H1 (cell line): ENCODE measurements at regions not wholly inside any gene's neighbourhood (a gene's known extent, or its start where the extent isn't known, plus 50 kb on each side); places are given as distances from the start of the nearest gene placed in this dataset.

Experiments
- CTCF ChIA-PET: fragments of 300-600 bp; sonication (Branson Sonifier 250); formaldehyde crosslinking; loops from one replicate; lab custom pipeline; 2021; ENCODE audit not compliant: partially characterized antibody; lab: Charles Lee
- POLR2A ChIA-PET: fragments of 300-600 bp; sonication (Branson Sonifier 250); formaldehyde crosslinking; loops from one replicate; lab custom pipeline; 2021; ENCODE audit warnings: inconsistent platforms; ENCODE audit not compliant: partially characterized antibody; lab: Charles Lee
- DNase-seq, 2 experiments: peaks; one replicate each; pipeline versions ENCODE4 v3.0.0 to v3.0.0-alpha.2; 2010 to 2022; ENCODE audit warnings: low spot score in 2 of 2, low read depth in 1 of 2, mixed read lengths in 1 of 2
- FAIRE-seq: peaks from 2 replicates; lab custom pipeline; 2011; peaks lifted over from hg19 to GRCh38; lab: Jason Lieb, UNC
- H2AFZ ChIP-seq: 2 replicates; pipeline ENCODE4 v1.8.1; 2012; ENCODE audit warnings: low read length, inconsistent platforms
- H2AK5ac ChIP-seq: 2 replicates; pipeline ENCODE4 v1.6.1; 2013; ENCODE audit warnings: low read depth, low read length
- H2BK120ac ChIP-seq: replicated peaks from 2 replicates; pipeline ENCODE3; 2013; ENCODE audit warnings: low read depth, low read length, inconsistent platforms
- H2BK12ac ChIP-seq: 2 replicates; pipeline ENCODE4 v1.6.1; 2013; ENCODE audit warnings: low read depth, low read length
- H2BK15ac ChIP-seq: 2 replicates; pipeline ENCODE4 v1.6.1; 2013; ENCODE audit warnings: low read length
- H2BK20ac ChIP-seq: 2 replicates; pipeline ENCODE4 v1.6.1; 2013; ENCODE audit warnings: low read length
- H2BK5ac ChIP-seq: 2 replicates; pipeline ENCODE4 v1.6.1; 2013; ENCODE audit warnings: low read depth, low read length
- H3K14ac ChIP-seq: 2 replicates; pipeline ENCODE4 v1.6.1; 2013; ENCODE audit warnings: inconsistent platforms; ENCODE audit not compliant: insufficient read length
- H3K18ac ChIP-seq: 2 replicates; pipeline ENCODE4 v1.6.1; 2013; ENCODE audit warnings: low read length; ENCODE audit errors: extremely low read depth
- H3K23ac ChIP-seq: 2 replicates; pipeline ENCODE4 v1.6.1; 2013; ENCODE audit warnings: inconsistent platforms; ENCODE audit not compliant: insufficient read length
- H3K23me2 ChIP-seq: 2 replicates; pipeline ENCODE4 v1.6.1; 2013; ENCODE audit warnings: low read depth, low read length
- H3K27ac ChIP-seq: 2 replicates; pipeline ENCODE4 v1.6.1; 2011; ENCODE audit warnings: low read depth, low read length, inconsistent platforms
- H3K27me3 ChIP-seq, 4 experiments: replicated peaks in 1 of 4; 1 replicate in 1 of 4; 2 replicates in 3 of 4; pipeline versions ENCODE4 v1.6.1 to v1.8.1; 2011 to 2013; ENCODE audit warnings: low read length in 3 of 4, mild to moderate bottlenecking in 3 of 4, inconsistent platforms in 2 of 4, mixed read lengths in 2 of 4, moderate library complexity in 1 of 4; ENCODE audit not compliant: control insufficient read depth in 3 of 4, insufficient read depth in 3 of 4; ENCODE audit errors: extremely low read depth in 1 of 4
- H3K36me3 ChIP-seq, 4 experiments: 2 replicates each; pipeline versions ENCODE4 v1.6.1 to v1.8.1; 2011 to 2013; ENCODE audit warnings: mild to moderate bottlenecking in 4 of 4, low read length in 3 of 4, moderate library complexity in 2 of 4, control low read depth in 1 of 4, inconsistent platforms in 1 of 4; ENCODE audit not compliant: insufficient read depth in 4 of 4, control insufficient read depth in 2 of 4
- H3K4ac ChIP-seq: replicated peaks from 2 replicates; pipeline ENCODE3; 2013; ENCODE audit warnings: low read length, low read depth, mixed read lengths, inconsistent platforms; ENCODE audit not compliant: insufficient read length
- H3K4me1 ChIP-seq, 4 experiments: replicated peaks in 1 of 4; 1 replicate in 1 of 4; 2 replicates in 3 of 4; pipeline versions ENCODE4 v1.6.1 to v1.8.1; 2011 to 2013; ENCODE audit warnings: low read length in 3 of 4, inconsistent platforms in 2 of 4, mixed read lengths in 1 of 4; ENCODE audit not compliant: insufficient read depth in 4 of 4, control insufficient read depth in 3 of 4
- H3K4me2 ChIP-seq, 2 experiments: 2 replicates each; pipeline versions ENCODE4 v1.6.1 to v1.8.1; 2011 to 2013; ENCODE audit warnings: low read depth in 2 of 2, low read length in 2 of 2, control low read depth in 1 of 2, inconsistent platforms in 1 of 2, mild to moderate bottlenecking in 1 of 2; ENCODE audit not compliant: insufficient read depth in 1 of 2
- H3K4me3 ChIP-seq, 4 experiments: fragments of 200-600, 300-600 bp in 1 of 4; sonication (generic), shearing (Covaris generic), sonication (Bioruptor Twin) in 1 of 4; 2 replicates each; pipeline versions ENCODE4 v1.5.1 to v1.8.1; 2011 to 2016; ENCODE audit warnings: low read length in 4 of 4, low read depth in 3 of 4, control low read depth in 2 of 4, inconsistent platforms in 2 of 4, mild to moderate bottlenecking in 2 of 4, mixed read lengths in 1 of 4, moderate library complexity in 1 of 4; ENCODE audit not compliant: insufficient read depth in 2 of 4; ENCODE audit errors: extremely low read depth in 1 of 4
- H3K56ac ChIP-seq: replicated peaks from 2 replicates; pipeline ENCODE3; 2013; ENCODE audit warnings: low read depth, mild to moderate bottlenecking, mixed read lengths, low read length, inconsistent platforms; ENCODE audit not compliant: insufficient read length
- H3K79me1 ChIP-seq: 2 replicates; pipeline ENCODE4 v1.6.1; 2013; ENCODE audit warnings: low read depth, low read length, control low read depth
- H3K79me2 ChIP-seq, 2 experiments: 2 replicates each; pipeline versions ENCODE4 v1.6.1 to v1.8.1; 2012 to 2013; ENCODE audit warnings: low read length in 2 of 2, mild to moderate bottlenecking in 2 of 2, inconsistent platforms in 1 of 2; ENCODE audit not compliant: insufficient read depth in 2 of 2, control insufficient read depth in 1 of 2
- H3K9ac ChIP-seq, 4 experiments: replicated peaks in 1 of 4; 1 replicate in 1 of 4; 2 replicates in 3 of 4; pipeline versions ENCODE4 v1.6.1 to v1.8.1; 2011 to 2013; ENCODE audit warnings: low read depth in 3 of 4, low read length in 3 of 4, control low read depth in 2 of 4, mild to moderate bottlenecking in 2 of 4, moderate library complexity in 2 of 4, inconsistent platforms in 1 of 4; ENCODE audit errors: extremely low read depth in 1 of 4
- H3K9me3 ChIP-seq, 2 experiments: 2 replicates each; pipeline versions ENCODE4 v1.6.1 to v1.8.1; 2012 to 2013; ENCODE audit warnings: mild to moderate bottlenecking in 2 of 2, moderate library complexity in 2 of 2, control low read depth in 1 of 2, inconsistent platforms in 1 of 2, low read depth in 1 of 2, low read length in 1 of 2, mixed read lengths in 1 of 2; ENCODE audit not compliant: insufficient read depth in 2 of 2
- H4K20me1 ChIP-seq, 2 experiments: replicated peaks in 1 of 2; 2 replicates each; pipeline versions ENCODE3 to v1.8.1; 2011 to 2013; ENCODE audit warnings: inconsistent platforms in 2 of 2, low read length in 2 of 2, mild to moderate bottlenecking in 1 of 2; ENCODE audit not compliant: insufficient read depth in 2 of 2, control insufficient read depth in 1 of 2
- H4K5ac ChIP-seq: 2 replicates; pipeline ENCODE4 v1.6.1; 2013; ENCODE audit warnings: low read length, low read depth, mixed read lengths, inconsistent platforms; ENCODE audit not compliant: insufficient read length
- H4K8ac ChIP-seq: 2 replicates; pipeline ENCODE4 v1.8.0; 2013; ENCODE audit warnings: mild to moderate bottlenecking, moderate library complexity, low read length, inconsistent platforms; ENCODE audit not compliant: insufficient read depth; ENCODE audit errors: extremely low read depth
- H4K91ac ChIP-seq: replicated peaks from 2 replicates; pipeline ENCODE3; 2013; ENCODE audit warnings: low read length, mixed read lengths, inconsistent platforms; ENCODE audit not compliant: insufficient read length
- ASH2L ChIP-seq: fragments of 200-600, 300-600 bp; sonication (generic); IDR thresholded peaks from one replicate; pipeline ENCODE4 v1.7.1; 2017; ENCODE audit warnings: low read length
- CTCF ChIP-seq, 3 experiments: IDR thresholded peaks; 1 replicate in 2 of 3; 2 replicates in 1 of 3; pipeline versions ENCODE4 v1.5.1 to v1.6.1; 2011; ENCODE audit warnings: low read length in 3 of 3, mild to moderate bottlenecking in 3 of 3, inconsistent platforms in 2 of 3, low read depth in 1 of 3, moderate library complexity in 1 of 3; ENCODE audit not compliant: insufficient read depth in 1 of 3; ENCODE audit errors: control extremely low read depth in 1 of 3
- GTF2F1 ChIP-seq: IDR thresholded peaks from 2 replicates; pipeline ENCODE4 v1.6.1; 2012; ENCODE audit warnings: low read depth, low read length, improper control_type of control experiment, borderline replicate concordance
- NANOG ChIP-seq: IDR thresholded peaks from 2 replicates; pipeline ENCODE4 v1.6.1; 2011; ENCODE audit warnings: low read length, low read depth, mild to moderate bottlenecking, inconsistent platforms; ENCODE audit not compliant: insufficient read depth, poor library complexity, severe bottlenecking
- NRF1 ChIP-seq: IDR thresholded peaks from 2 replicates; pipeline ENCODE4 v1.6.1; 2011; ENCODE audit warnings: mild to moderate bottlenecking, low read depth, low read length, improper control_type of control experiment
- POLR2A ChIP-seq, 2 experiments: IDR thresholded peaks; 1 replicate in 1 of 2; 2 replicates in 1 of 2; pipeline ENCODE4 v1.6.1; 2011; ENCODE audit warnings: low read depth in 2 of 2, low read length in 2 of 2, mild to moderate bottlenecking in 2 of 2; ENCODE audit errors: control extremely low read depth in 1 of 2
- RXRA ChIP-seq: IDR thresholded peaks from 2 replicates; pipeline ENCODE4 v1.6.1; 2011; ENCODE audit warnings: low read depth, mild to moderate bottlenecking, low read length, moderate library complexity; ENCODE audit not compliant: insufficient read depth
- SP1 ChIP-seq: IDR thresholded peaks from 2 replicates; pipeline ENCODE4 v1.6.1; 2011; ENCODE audit warnings: low read depth, low read length
- SP2 ChIP-seq: IDR thresholded peaks from 2 replicates; pipeline ENCODE4 v1.6.1; 2012; ENCODE audit warnings: mild to moderate bottlenecking, low read length, inconsistent platforms
- SP4 ChIP-seq: IDR thresholded peaks from 2 replicates; pipeline ENCODE4 v1.6.1; 2012; ENCODE audit warnings: low read length, inconsistent platforms
- WGBS, 2 experiments: shearing (Covaris generic) in 1 of 2; methylation state at CpG; one replicate each; pipeline versions ENCODE4 v1.1.6 to v1.1.7; 2013 to 2015; ENCODE audit warnings: low lambda C conversion rate in 2 of 2, mixed read lengths in 2 of 2, inconsistent platforms in 1 of 2, low coverage in 1 of 2, missing lambda C conversion rate in 1 of 2; ENCODE audit not compliant: insufficient replicate concordance in 2 of 2, insufficient coverage in 1 of 2, insufficient read length in 1 of 2; ENCODE audit errors: extremely low coverage in 1 of 2, missing lambda C conversion rate in 1 of 2; 5-methylcytosine and 5-hydroxymethylcytosine counted together

DNA sequence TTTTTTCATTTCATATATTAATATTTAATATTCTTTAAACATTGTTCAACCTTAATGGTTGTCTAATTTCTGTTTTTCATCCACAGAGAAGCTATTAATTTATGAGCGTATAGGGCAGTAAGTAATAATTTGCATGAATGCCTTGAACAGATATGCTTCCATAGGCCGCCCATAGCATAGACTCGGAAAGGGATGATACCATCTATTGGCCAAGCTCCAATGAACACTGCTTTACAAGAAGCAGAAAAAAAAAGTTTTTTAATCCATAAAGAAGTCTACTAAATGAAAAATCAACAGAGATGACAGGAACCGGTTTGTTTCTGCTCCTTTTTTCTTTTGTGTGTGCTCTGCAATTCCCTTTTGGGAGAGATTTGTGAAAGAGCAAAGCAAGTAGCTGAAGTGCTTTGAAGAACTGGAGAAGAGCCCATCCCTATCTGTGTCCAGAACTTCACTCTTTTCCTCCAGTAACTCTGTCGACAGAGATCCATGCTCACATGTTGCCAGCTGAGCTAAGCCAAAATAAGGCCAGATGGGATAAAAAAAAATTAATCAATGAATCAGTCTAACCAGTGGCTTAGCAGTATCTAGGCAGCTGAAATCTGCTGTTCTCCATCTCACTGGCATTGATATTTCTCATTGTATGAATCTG, 215.9 kb upstream of the SOX21 start:
- no peaks in the 10 kb centered on the region for H3K36me3 ChIP-seq
- ChIA-PET POLR2A (interaction anchor here (0.6 kb wide), 1 partner anchor 115 kb away, joined by 4 read pairs; no protein-coding TSS in a partner anchor), CTCF (interaction anchor here (0.6 to 1.0 kb wide), 2 partner anchors 12 to 282 kb away, joined by 3 read pairs; no protein-coding TSS in a partner anchor)
- H3K18ac ChIP-seq, result no peak overlapping the region
- H3K79me1 ChIP-seq, result no peaks in the 10 kb centered on the region
- H3K27ac ChIP-seq, result no peak overlapping the region
- H2AK5ac ChIP-seq, result no peak overlapping the region
- DNase-seq (no peak), FAIRE-seq (no peak)
- H3K9ac ChIP-seq, result no peak overlapping the region
- H3K14ac ChIP-seq, result no peak overlapping the region
- 83% methylated on average over 5 of the region's 5 CpGs; no CpG with 5 or more reads in 1 of the 2 experiments for WGBS, 2 experiments
- no peak overlapping the region for H4K91ac ChIP-seq
- H3K4ac ChIP-seq, result no peak overlapping the region
- no peak overlapping the region for H2BK20ac ChIP-seq
- H2BK120ac ChIP-seq, result no peak overlapping the region
- no peak overlapping the region for H3K4me3 ChIP-seq
- no peak overlapping the region for H3K56ac ChIP-seq
- no peak overlapping the region for H4K5ac ChIP-seq
- no peak overlapping the region for H4K8ac ChIP-seq
- peaks cover 1 to 2% of the 10 kb centered on the region in 2 experiments; a peak in 2 of 4 replicates for H3K9me3 ChIP-seq
- no peaks in the 10 kb centered on the region for H3K23me2 ChIP-seq
- H3K4me2 ChIP-seq, result no peak overlapping the region
- no peak overlapping the region for H2BK12ac ChIP-seq
- no peaks in the 10 kb centered on the region for H4K20me1 ChIP-seq
- H2BK15ac ChIP-seq, result no peak overlapping the region
- H3K23ac ChIP-seq, result no peak overlapping the region
- no peaks in the 10 kb centered on the region for H3K4me1 ChIP-seq
- no peak overlapping the region for H2AFZ ChIP-seq
- H3K27me3 ChIP-seq, result no peaks in the 10 kb centered on the region
- no peaks in the 10 kb centered on the region for H3K79me2 ChIP-seq
- H2BK5ac ChIP-seq, result no peak overlapping the region
- no peak for TF ChIP-seq SP2
- TF ChIP-seq CTCF (IDR thresholded peaks at IDR 0.05; ENCODE audit: control extremely low read depth in 1 of 3, insufficient read depth in 1 of 3, low read depth in 1 of 3, low read length in 3 of 3), result no peak
- TF ChIP-seq SP4, result no peak
- no peak for TF ChIP-seq ASH2L
- no peak for TF ChIP-seq GTF2F1
- TF ChIP-seq NRF1, result no peak
- TF ChIP-seq NANOG, result no peak
- no peak for TF ChIP-seq SP1
- TF ChIP-seq RXRA, result no peak
- TF ChIP-seq POLR2A (IDR thresholded peaks at IDR 0.05; ENCODE audit: control extremely low read depth in 1 of 2, low read depth in 2 of 2, low read length in 2 of 2), result no peak
